ENCODE measurements at regions not wholly inside any gene's neighbourhood (a gene's known extent, or its start where the extent isn't known, plus 50 kb on each side); places are given as distances from the start of the nearest gene placed in this dataset.
"Not testable (repeated sequence)": the region's sequence is repeated elsewhere in the genome, so short reads cannot be mapped to it uniquely, and the experiment has no call there.

GRCh38 chr6:67237277-67237676, 1397.8 kb upstream of the ADGRB3 start:
- DNase-seq (ENCODE audit: low read depth, low spot score), result no peak

DNA sequence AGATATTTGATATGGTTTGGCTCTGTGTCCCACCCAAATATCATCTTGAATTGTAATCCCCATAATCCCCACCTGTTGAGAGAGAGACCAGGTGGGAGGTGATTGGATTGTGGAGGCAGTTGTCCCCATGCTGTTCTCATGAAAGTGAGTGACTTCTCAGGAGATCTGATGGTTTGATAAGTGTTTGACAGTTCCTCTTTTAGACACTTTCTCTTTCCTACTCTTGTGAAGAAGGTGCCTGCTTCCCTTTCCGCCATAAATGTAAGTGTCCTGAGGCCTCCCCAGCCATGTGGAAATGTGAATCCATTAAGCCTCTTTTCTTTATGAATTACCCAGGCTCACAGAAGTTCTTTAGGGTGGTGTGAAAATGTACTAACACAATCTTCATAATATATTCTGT, 1404.0 kb upstream of the ADGRB3 start:
- DNase-seq (ENCODE audit: low read depth, low spot score), result no peak

- no peak for DNase-seq (ENCODE audit: low read depth, low spot score)
Measured at GRCh38 chr6:67224989-67225388, 1410.1 kb upstream of the ADGRB3 start.

GRCh38 chr6:67221226-67221625, 1413.9 kb upstream of the ADGRB3 start:
- DNase-seq (ENCODE audit: low read depth, low spot score), result no peak

DNA sequence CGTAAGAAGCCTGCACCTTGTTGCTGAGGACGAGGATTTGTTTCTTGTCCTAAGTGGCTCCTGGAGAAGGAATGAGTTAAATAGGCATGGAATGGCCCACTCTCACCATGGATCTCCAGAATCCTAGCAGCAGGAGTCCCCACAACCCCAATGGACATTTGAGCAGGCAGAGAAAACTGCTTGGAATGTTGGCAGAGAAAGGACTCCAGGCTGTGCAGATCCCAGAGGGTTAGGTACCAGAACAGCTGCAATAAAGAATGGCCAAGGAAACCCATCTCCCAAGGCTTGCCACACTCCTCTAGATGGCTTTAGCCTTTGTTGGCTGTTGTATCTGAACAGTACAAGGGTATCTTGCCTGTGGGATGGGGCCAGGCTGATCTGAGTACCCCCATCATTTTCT, 1415.7 kb upstream of the ADGRB3 start:
- no peak for DNase-seq (ENCODE audit: low read depth, low spot score)

- DNase-seq (ENCODE audit: low read depth, low spot score), result no peak
Measured at GRCh38 chr6:67212584-67212983, 1422.5 kb upstream of the ADGRB3 start.

DNA sequence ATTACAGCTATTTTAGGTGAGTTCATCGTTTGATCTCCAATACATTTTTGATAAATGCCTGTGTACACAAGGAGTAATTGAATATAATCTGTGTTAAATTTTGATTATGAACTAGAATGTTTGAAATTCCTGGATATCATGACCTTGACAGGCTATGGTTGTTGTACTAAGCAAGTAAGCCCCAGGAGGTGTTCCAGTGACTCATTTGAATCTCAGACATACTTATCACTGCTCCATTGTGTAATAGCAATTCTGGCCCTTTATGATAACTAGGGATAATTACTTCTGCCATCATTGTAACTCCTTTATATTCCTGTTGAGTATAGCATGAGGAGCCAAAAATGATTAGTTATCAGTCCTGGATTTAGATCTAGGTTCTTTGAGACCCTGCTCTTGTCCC, 1424.6 kb upstream of the ADGRB3 start:
- DNase-seq (ENCODE audit: low read depth, low spot score), result no peak

DNA sequence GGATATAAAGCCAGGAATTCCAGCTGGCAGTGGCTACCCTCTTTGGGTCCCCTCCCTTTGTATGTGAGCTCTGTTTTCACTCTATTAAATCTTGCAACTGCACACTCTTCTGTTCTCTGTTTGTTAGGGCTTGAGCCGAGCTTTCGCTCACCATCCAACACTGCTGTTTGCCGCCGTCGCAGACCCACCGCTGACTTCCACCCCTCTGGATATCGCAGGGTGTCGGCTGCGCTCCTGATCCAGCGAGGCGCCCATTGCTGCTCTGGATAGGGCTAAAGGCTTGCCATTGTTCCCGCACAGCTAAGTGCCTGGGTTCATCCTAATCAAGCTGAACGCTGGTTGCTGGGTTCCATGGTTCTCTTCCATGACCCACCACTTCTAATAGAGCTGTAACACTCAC, 1433.5 kb upstream of the ADGRB3 start:
- DNase-seq (ENCODE audit: low read depth, low spot score), result no peak

DNA sequence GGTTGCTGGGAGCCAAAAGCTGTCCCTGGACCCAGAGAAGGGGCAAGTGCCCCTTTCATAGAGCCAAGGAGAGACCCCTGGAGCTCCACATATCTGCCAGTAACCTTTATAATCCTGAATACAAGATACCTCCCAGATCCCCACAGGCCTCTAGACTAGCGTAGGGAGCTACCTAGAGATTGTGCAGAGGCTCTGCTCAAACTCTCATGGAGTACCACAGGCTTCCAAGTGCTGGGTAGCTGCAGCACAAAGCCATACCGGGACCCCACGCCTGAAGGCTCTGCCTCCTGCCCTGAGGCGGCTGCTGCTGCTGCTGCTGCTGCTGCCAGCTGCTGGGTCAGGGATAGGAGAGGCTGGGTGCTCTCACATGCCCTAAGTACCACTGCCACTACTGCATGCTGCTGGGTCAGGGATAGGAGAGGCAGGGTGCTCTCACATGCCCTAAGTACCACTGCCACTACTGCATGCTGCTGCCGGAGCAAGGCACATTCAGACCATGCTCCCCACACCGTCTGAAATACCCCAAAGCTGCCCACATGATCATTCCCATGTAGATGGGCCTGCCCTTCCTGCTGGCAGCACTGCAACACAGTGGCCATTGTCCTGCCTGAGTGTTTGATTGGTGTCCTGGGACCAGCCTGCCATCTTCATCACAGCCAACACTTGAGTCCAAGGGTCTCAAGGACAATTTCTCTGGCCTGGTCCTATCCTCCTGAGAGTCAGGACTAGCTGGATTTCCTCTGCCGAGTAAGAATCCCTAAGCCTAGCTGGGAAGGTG, 1434.3 kb upstream of the ADGRB3 start:
- DNase-seq (ENCODE audit: low read depth, low spot score), result no peak

- no peak for DNase-seq (ENCODE audit: low read depth, low spot score)
Measured at GRCh38 chr6:67199425-67199824, 1435.7 kb upstream of the ADGRB3 start.

DNA sequence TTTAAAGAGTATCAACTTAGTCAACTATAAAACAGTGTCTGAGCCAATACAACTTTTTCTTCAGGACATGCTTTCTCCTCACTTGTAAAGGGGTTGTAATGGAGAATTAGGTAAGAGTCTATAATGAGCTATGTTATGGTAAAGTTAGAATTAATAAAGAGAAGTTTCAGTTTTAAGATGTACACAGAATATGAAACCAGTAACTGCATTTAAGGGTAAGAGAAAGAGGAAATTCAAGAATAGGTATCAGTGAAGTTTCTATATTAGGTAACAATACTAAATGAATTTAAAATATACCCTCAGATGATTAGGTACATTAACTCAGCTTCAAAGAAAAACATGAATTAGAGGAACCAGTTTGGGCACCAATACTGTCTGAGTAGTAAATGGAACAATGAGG, 1444.3 kb upstream of the ADGRB3 start:
- no peak for DNase-seq (ENCODE audit: low read depth, low spot score)

DNA sequence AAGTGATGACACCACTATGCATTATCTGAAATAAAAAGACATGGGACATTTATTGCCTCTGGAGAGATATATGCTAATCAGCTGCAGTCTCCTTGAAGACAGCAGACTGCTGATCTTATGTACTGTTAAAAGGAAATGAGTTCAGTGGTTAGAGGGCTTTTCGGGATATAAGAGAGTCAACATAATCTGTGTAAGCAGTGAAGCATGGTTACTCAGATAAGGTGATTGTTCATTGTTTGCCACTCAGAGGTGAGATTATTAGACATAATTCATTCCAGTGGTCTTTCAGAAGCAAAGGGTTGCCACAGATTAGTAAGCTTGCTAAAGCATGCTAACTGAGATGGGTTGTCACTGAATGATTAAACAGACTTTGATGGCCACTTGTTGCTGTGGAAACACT, 1450.7 kb upstream of the ADGRB3 start:
- DNase-seq (ENCODE audit: low read depth, low spot score), result no peak

DNA sequence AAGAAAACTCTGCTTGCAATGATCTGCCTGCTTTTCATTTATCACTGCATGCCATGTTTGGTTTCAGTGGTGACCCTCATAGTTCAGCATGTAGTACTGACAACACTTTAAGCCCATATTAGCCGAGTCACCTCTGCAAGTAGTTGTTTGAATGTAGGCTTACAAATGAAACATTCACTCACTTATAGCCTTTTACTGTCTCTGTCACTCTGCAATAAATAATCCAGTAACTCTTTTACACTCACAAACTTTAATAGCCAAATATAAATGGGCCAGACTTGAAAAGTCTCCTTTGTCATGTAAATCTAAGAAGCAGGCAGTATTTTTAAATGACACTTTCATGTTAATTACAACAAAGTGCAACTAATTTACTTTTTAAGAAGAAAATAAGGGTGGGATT, 1460.0 kb upstream of the ADGRB3 start:
- DNase-seq (ENCODE audit: low read depth, low spot score), result no peak

DNA sequence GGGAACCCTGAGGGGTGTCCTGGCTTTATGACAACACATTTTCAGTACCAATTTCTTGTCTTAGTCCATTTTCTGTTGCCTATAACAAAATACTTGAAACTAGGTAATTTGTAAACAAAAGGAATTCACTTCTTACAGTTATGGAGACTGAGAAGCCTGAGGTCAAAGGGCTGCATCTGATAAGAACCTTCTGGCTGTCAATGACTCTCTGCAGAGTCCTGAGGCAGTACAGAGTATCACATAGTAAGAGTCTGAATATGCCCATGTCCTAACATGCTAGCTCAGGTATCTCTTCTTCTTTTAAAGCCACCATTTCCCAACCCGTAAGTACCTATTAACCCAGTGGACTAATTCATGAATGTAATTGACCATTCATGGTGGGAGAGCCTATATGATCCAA, 1458.6 kb upstream of the EYS start:
- no peak for DNase-seq (ENCODE audit: low read depth, low spot score)

- no peak for DNase-seq (ENCODE audit: low read depth, low spot score)
Measured at GRCh38 chr6:67160820-67161219, 1453.8 kb upstream of the EYS start.

DNA sequence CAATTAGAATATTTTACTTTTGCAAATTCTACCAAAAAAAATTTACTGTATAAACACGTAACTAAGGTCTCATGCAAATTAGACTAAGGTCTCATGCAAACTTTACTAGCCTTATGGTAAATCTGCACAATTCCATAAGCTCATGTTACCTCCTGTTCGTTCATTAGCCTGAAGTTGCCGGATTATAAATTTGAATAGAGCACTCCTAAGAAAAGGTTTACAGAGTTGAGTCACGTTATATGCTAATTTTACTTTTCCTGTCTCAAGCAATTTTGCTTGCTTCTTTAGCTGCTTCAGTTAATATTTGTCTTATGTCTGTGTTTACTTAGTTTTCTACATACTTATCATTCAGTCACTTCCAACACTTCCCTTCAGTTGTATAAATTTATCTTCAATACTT, 1434.0 kb upstream of the EYS start:
- DNase-seq (ENCODE audit: low read depth, low spot score), result no peak

- no peak for DNase-seq (ENCODE audit: low read depth, low spot score)
Measured at GRCh38 chr6:67133973-67134372, 1426.9 kb upstream of the EYS start.

- DNase-seq (ENCODE audit: low read depth, low spot score), result no peak
Measured at GRCh38 chr6:67131827-67132226, 1424.8 kb upstream of the EYS start.

GRCh38 chr6:67129780-67130179, 1422.8 kb upstream of the EYS start:
- no peak for DNase-seq (ENCODE audit: low read depth, low spot score)

DNA sequence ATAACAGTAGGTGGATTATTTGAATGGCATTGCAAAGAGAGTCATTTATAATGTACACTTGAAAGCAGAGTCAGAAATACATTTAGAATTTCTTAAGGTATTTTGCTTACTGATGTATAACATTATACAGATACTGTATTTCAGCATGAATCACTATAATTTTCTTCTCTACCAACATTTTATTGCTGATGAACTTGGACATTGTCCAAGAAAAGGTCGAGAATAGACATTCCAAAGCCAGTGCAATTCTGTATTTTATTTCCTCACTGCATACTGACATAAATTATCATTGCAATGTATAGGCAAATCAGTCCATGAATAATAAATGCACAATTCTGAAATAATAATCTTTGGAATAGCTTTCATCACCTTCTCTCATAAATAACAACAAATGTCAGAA, 1420.0 kb upstream of the EYS start:
- no peak for DNase-seq (ENCODE audit: low read depth, low spot score)

- DNase-seq (ENCODE audit: low read depth, low spot score), result no peak
Measured at GRCh38 chr6:67121115-67121514, 1414.1 kb upstream of the EYS start.

GRCh38 chr6:67112120-67112519, 1405.1 kb upstream of the EYS start:
- DNase-seq (ENCODE audit: low read depth, low spot score), result no peak

- DNase-seq (ENCODE audit: low read depth, low spot score), result no peak
Measured at GRCh38 chr6:67102743-67103142, 1395.7 kb upstream of the EYS start.

- DNase-seq (ENCODE audit: low read depth, low spot score), result not testable (repeated sequence)
Measured at GRCh38 chr6:67095618-67096226, 1388.7 kb upstream of the EYS start.
